Kidney (tissue), 13 donors: ENCODE measurements at regions not wholly inside any gene's neighbourhood (a gene's known extent, or its start where the extent isn't known, plus 50 kb on each side); places are given as distances from the start of the nearest gene placed in this dataset.

Experiments used
- DNase-seq, 5 donors: peaks; one replicate each; pipeline ENCODE4 v3.0.0-alpha.2; 2013 to 2020
- FAIRE-seq: peaks from 2 replicates; lab custom pipeline; 2012; peaks lifted over from hg19 to GRCh38; lab: Jason Lieb, UNC
- H3K27ac ChIP-seq, 2 donors: one replicate each; pipeline ENCODE4 v1.7.0; 2013; ENCODE audit warnings: low read depth in 2 of 2, low read length in 2 of 2, inconsistent platforms in 1 of 2
- H3K27me3 ChIP-seq: one replicate; pipeline ENCODE4 v1.7.1; 2013; ENCODE audit warnings: low read length, inconsistent platforms; ENCODE audit not compliant: control insufficient read depth, insufficient read depth
- H3K36me3 ChIP-seq, 3 donors: one replicate each; pipeline versions ENCODE4 v1.7.0 to v1.7.1; 2013; ENCODE audit warnings: low read length in 3 of 3, control low read depth in 1 of 3, inconsistent platforms in 1 of 3; ENCODE audit not compliant: insufficient read depth in 3 of 3, control insufficient read depth in 2 of 3
- H3K4me1 ChIP-seq, 3 donors: one replicate each; pipeline versions ENCODE4 v1.7.0 to v1.7.1; 2013; ENCODE audit warnings: low read length in 3 of 3, inconsistent platforms in 1 of 3, low read depth in 1 of 3; ENCODE audit not compliant: control insufficient read depth in 2 of 3, insufficient read depth in 2 of 3
- H3K4me3 ChIP-seq, 3 donors: one replicate each; pipeline versions ENCODE4 v1.7.0 to v1.8.1; 2013; ENCODE audit warnings: low read length in 3 of 3, control low read depth in 1 of 3, inconsistent platforms in 1 of 3
- H3K9ac ChIP-seq, 3 donors: one replicate each; pipeline versions ENCODE4 v1.7.0 to v1.7.1; 2013; ENCODE audit warnings: low read length in 3 of 3, control low read depth in 1 of 3, inconsistent platforms in 1 of 3
- H3K9me3 ChIP-seq, 3 donors: one replicate each; pipeline versions ENCODE4 v1.7.0 to v1.7.1; 2013; ENCODE audit warnings: low read length in 3 of 3, control low read depth in 1 of 3, inconsistent platforms in 1 of 3; ENCODE audit not compliant: control insufficient read depth in 2 of 3, insufficient read depth in 1 of 3
- intact Hi-C: fragments of 100-400 bp; cut with DNase I; formaldehyde crosslinking; loops from one replicate; pipeline ENCODE4 v1.11.1; 2022
- TF ChIP-seq, protein P1 (sequence below): IDR thresholded peaks from 3 replicates; pipeline ENCODE4 v1.5.1; 2012; ENCODE audit warnings: mild to moderate bottlenecking, moderate library complexity, borderline replicate concordance; ENCODE audit not compliant: insufficient read depth; ENCODE audit errors: extremely low read depth
- donor health status: control.
- donor health status: control.
- donor health status: control.
- donor health status: control.
- donor health status: control.
- donor health status: DM: yes; HTN: yes; CAD: no.
- donor health status: Normal renal cell carcinoma (clear cell type).

DNA sequence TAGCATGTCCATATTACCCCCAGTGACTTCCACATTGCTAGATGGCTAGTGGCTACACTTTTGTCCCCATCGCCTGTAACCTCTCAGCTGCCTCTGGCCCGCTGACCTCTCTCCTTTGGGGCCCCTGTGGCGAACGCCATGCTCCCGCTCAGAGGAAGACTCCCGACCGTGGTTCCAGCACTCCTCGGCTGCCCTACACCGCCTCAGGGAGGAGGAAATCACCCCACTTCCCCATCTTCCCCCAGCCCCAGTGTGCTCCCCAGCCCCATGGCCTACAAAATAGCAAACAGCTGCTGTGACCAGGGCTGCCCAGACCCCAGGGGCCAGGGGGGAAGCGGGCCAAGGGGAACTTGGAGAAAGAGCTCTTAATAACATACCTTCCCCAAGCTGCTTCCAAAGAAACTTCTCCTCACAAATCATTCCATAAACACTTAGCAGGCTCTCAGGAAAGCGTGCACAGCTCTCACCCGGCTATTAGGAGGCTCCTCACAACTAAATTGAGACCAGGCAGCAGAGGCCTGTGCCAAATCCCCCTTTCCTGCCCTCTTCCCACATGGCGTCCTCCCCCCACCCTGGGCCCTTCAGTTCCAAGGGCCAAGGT, 63.5 kb upstream of the WNT11 start:
- Histone ChIP-seq H3K27ac (no peak overlapping the region), H3K36me3 (no peaks in the 10 kb centered on the region), H3K4me1 (no peaks in the 10 kb centered on the region), H3K9me3 (peaks cover 0 to 9% (median 0%) of the 10 kb centered on the region in 3 donors), H3K27me3 (no peaks in the 10 kb centered on the region), H3K4me3 (no peak overlapping the region), H3K9ac (no peak overlapping the region)
- FAIRE-seq (no peak), DNase-seq (peak in 2 of 5 donors; percentile 47 to 79)
- TF ChIP-seq, protein P1, sequence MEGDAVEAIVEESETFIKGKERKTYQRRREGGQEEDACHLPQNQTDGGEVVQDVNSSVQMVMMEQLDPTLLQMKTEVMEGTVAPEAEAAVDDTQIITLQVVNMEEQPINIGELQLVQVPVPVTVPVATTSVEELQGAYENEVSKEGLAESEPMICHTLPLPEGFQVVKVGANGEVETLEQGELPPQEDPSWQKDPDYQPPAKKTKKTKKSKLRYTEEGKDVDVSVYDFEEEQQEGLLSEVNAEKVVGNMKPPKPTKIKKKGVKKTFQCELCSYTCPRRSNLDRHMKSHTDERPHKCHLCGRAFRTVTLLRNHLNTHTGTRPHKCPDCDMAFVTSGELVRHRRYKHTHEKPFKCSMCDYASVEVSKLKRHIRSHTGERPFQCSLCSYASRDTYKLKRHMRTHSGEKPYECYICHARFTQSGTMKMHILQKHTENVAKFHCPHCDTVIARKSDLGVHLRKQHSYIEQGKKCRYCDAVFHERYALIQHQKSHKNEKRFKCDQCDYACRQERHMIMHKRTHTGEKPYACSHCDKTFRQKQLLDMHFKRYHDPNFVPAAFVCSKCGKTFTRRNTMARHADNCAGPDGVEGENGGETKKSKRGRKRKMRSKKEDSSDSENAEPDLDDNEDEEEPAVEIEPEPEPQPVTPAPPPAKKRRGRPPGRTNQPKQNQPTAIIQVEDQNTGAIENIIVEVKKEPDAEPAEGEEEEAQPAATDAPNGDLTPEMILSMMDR = no peak
- intact Hi-C loops = no loop called here

DNA sequence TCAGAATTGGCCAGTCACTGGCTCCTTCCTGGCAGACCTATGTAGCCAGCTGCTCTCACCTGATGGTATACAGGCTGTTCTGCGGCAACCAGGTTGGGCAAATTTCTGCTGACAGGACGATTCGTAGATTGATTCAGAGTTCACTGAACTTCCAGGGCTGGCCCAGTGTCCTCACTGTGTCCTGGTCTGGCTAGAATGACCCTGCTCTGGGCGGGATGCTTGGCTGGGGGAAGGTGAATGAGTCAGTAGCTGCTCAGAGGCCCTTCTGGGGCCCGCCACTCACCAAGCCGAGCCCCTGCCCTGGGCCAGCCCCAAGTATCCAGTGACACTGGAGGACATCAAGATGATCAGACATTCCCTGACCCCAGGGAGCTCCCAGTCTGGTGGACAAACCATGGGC, 62.9 kb upstream of the WNT11 start:
- FAIRE-seq (no peak), DNase-seq (no peak)
- Histone ChIP-seq H3K9me3 (peaks cover 0 to 5% (median 0%) of the 10 kb centered on the region in 3 donors), H3K4me1 (no peaks in the 10 kb centered on the region), H3K27me3 (no peaks in the 10 kb centered on the region), H3K36me3 (no peaks in the 10 kb centered on the region), H3K4me3 (no peak overlapping the region), H3K9ac (no peak overlapping the region), H3K27ac (no peak overlapping the region)
- intact Hi-C loops = no loop called here
- TF ChIP-seq, protein P1 = no peak

DNA sequence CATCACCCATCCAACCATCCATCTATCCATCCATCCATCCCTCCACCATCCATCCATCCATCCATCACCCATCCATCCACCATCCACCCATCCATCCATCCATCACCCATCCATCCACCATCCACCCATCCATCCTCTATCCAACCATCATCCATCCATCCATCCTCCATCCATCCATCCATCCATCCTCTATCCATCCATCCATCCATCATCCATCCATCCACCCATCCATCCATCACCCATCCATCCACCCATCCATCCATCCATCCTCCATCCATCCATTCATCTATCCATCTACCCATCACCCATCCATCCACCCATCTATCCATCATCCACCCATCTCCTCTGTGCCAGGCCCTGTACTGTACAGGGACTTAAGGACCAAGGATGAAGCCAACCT, 62.2 kb upstream of the WNT11 start:
- FAIRE-seq = no peak
- no peaks in the 10 kb centered on the region for H3K27me3 ChIP-seq
- no peaks in the 10 kb centered on the region for H3K4me1 ChIP-seq
- no peaks in the 10 kb centered on the region for H3K9me3 ChIP-seq
- intact Hi-C loops = no loop called here
- no peak overlapping the region for H3K27ac ChIP-seq
- DNase-seq = no peak
- no peak overlapping the region for H3K9ac ChIP-seq
- TF ChIP-seq, protein P1 = no peak
- no peaks in the 10 kb centered on the region for H3K36me3 ChIP-seq
- H3K4me3 ChIP-seq = no peak overlapping the region

DNA sequence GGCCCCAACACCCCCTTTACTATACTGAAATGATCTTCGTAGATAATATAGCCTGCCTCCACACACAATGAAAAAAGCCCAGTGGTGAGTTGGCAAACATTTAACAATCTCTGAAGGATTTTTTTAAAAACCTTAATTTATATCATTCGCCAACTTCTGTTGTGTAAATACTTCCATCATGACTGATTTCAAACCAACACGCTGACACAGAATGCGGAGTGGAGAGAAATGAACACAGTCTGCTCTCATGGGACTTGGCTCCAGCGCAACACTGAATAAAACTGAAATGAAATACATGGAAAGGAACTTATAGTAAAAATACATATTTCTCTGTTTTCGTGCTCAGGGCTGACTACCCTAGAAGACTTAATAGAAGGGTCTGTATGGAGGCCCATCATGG, 61.3 kb upstream of the WNT11 start:
- Histone ChIP-seq H3K9ac (no peak overlapping the region), H3K4me1 (no peaks in the 10 kb centered on the region), H3K27me3 (no peaks in the 10 kb centered on the region), H3K27ac (no peak overlapping the region), H3K9me3 (no peaks in the 10 kb centered on the region), H3K36me3 (no peaks in the 10 kb centered on the region), H3K4me3 (no peak overlapping the region)
- TF ChIP-seq, protein P1 = no peak
- intact Hi-C loops = no loop called here
- DNase-seq = no peak
- no peak for FAIRE-seq
